Activated T-cell treated with anti-CD3 and anti-CD28 coated beads, Interleukin-2, amount 50 U/mL, for 72 hours (primary cell): ENCODE measurements at regions not wholly inside any gene's neighbourhood (a gene's known extent, or its start where the extent isn't known, plus 50 kb on each side); places are given as distances from the start of the nearest gene placed in this dataset.

Experiments
- ATAC-seq, 2 donors: fragments of 150-1000 bp; cut with Tn5 transposase; replicated peaks in 1 of 2; 2 replicates each; pipeline ENCODE4 v1.10.0; 2021; ENCODE audit warnings: moderate library complexity in 2 of 2, mild to moderate bottlenecking in 1 of 2
- DNase-seq, 2 donors: peaks; one replicate each; pipeline ENCODE4 v3.0.0; 2021 to 2022; ENCODE audit warnings: mixed read lengths in 1 of 2
- H3K27ac Mint-ChIP-seq: one replicate; pipeline ENCODE4 v1.8.0; 2022; ENCODE audit warnings: mild to moderate bottlenecking, moderate library complexity, mixed read lengths
- H3K27me3 Mint-ChIP-seq: one replicate; pipeline ENCODE4 v1.8.0; 2022; ENCODE audit warnings: low read depth, mixed read lengths
- H3K36me3 Mint-ChIP-seq, 2 donors: one replicate each; pipeline ENCODE4 v1.8.0; 2022; ENCODE audit warnings: mixed read lengths in 2 of 2, mild to moderate bottlenecking in 1 of 2; ENCODE audit not compliant: insufficient read depth in 2 of 2
- H3K4me1 Mint-ChIP-seq: one replicate; pipeline ENCODE4 v1.8.0; 2022; ENCODE audit warnings: low read depth, mixed read lengths
- H3K4me3 Mint-ChIP-seq, 2 donors: one replicate each; pipeline ENCODE4 v1.8.0; 2022; ENCODE audit warnings: mild to moderate bottlenecking in 2 of 2, mixed read lengths in 2 of 2, moderate library complexity in 2 of 2
- H3K9me3 Mint-ChIP-seq, 2 donors: one replicate each; pipeline ENCODE4 v1.8.0; 2022; ENCODE audit warnings: mixed read lengths in 2 of 2

DNA sequence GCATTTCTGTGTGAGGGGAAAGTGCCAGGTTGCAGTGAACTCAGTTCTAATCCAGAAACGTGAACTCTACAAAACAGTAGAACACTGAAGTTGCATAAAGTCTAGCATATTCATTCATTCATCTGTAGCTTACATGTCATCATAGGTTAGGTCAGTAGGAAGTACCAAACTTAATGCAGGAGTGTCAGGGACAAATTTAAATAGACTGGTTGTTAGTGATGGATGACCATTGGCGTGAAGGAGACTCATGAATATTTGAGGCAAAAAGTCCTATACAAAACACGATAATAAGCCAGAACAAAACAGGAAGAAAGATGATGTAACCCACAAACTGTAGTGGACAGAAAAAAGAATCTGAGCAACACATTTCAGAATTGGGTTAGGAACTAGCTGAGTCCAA is 592.8 kb upstream of the PCDH10 start:
- no peaks in the 10 kb centered on the region for H3K4me1 Mint-ChIP-seq
- no peaks in the 10 kb centered on the region for H3K36me3 Mint-ChIP-seq
- peaks cover 8 to 11% of the 10 kb centered on the region in 2 donors for H3K9me3 Mint-ChIP-seq
- H3K27me3 Mint-ChIP-seq: no peaks in the 10 kb centered on the region
- no peak overlapping the region for H3K4me3 Mint-ChIP-seq
- DNase-seq (no peak), ATAC-seq (no peak)
- no peak overlapping the region for H3K27ac Mint-ChIP-seq

DNA sequence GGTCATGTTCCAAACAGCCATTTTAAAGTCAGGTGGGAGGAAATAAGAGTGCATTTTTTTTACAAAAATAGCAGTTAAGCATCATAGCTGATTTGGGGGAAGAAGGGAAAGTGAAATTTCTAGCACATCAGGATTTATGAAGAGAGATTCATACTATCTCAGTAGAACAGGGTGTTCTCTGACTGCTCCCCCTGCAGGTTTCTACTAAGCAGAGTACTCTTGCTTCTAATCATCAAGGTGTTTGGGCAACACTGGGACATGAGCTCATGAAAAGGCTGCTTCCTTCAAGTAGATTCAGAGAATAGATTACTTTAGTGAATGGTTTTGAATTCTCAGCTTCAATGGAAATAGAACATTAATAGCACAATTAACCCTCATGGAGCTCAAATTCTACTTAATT is 591.4 kb upstream of the PCDH10 start:
- Mint-ChIP-seq H3K4me3 (no peak overlapping the region), H3K9me3 (peaks cover 8 to 11% of the 10 kb centered on the region in 2 donors), H3K27ac (no peak overlapping the region), H3K27me3 (no peaks in the 10 kb centered on the region), H3K36me3 (no peaks in the 10 kb centered on the region), H3K4me1 (no peaks in the 10 kb centered on the region)
- ATAC-seq: no peak
- DNase-seq: no peak

- no peaks in the 10 kb centered on the region for H3K36me3 Mint-ChIP-seq
- no peaks in the 10 kb centered on the region for H3K4me1 Mint-ChIP-seq
- ATAC-seq (no peak), DNase-seq (no peak)
- no peak overlapping the region for H3K4me3 Mint-ChIP-seq
- H3K9me3 Mint-ChIP-seq: peaks cover 1 to 5% of the 10 kb centered on the region in 2 donors
- no peak overlapping the region for H3K27ac Mint-ChIP-seq
- H3K27me3 Mint-ChIP-seq: no peaks in the 10 kb centered on the region
Observed at GRCh38 chr4:132564920-132565319, 584.2 kb upstream of the PCDH10 start.

DNA sequence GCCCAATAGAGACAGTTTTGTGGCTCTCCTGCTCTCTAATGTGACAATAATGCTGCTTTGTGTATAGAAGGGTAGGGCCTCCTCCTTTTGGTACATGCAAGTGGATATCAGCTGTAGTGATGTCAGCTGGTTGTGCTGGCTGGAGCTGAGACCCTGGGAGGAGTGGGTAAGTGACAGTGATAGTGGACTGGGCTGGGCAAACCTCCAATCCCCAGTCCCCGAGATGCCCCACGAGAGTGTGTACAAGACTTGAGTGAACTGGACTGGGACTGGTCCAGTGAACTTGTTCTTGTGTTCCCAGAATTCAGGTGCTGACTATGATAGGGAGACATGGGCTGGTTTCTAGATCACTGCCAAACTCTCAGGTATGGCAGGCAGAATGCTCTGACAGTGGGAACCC is 583.6 kb upstream of the PCDH10 start:
- H3K4me3 Mint-ChIP-seq: no peak overlapping the region
- H3K9me3 Mint-ChIP-seq: peaks cover 1 to 5% of the 10 kb centered on the region in 2 donors
- H3K27ac Mint-ChIP-seq: no peak overlapping the region
- H3K27me3 Mint-ChIP-seq: no peaks in the 10 kb centered on the region
- no peaks in the 10 kb centered on the region for H3K4me1 Mint-ChIP-seq
- no peaks in the 10 kb centered on the region for H3K36me3 Mint-ChIP-seq
- ATAC-seq (no peak), DNase-seq (no peak)

DNA sequence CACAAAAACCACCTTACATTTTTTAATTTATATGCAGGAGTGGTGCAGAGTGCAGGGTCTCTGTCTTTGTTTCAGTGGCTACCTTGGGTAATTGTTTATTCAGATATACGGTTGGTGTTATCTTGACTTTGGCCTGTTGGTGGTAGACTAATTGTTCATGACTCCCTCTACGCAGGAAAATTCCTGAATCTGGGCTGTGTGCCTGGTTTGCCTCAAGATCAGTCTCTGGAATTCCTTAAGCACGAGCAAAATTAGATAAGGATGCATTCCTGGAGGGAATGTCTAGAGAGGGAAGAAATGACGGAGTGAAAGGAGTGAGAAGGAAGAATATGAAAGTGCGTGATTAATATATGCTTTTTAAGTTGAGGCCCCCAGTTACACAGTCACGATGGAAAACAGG is 576.9 kb upstream of the PCDH10 start:
- H3K27ac Mint-ChIP-seq: no peak overlapping the region
- no peak for DNase-seq
- H3K36me3 Mint-ChIP-seq: no peaks in the 10 kb centered on the region
- no peak for ATAC-seq
- H3K27me3 Mint-ChIP-seq: no peaks in the 10 kb centered on the region
- no peak overlapping the region for H3K4me3 Mint-ChIP-seq
- no peaks in the 10 kb centered on the region for H3K4me1 Mint-ChIP-seq
- H3K9me3 Mint-ChIP-seq: peaks cover 5 to 6% of the 10 kb centered on the region in 2 donors

- H3K4me1 Mint-ChIP-seq: no peaks in the 10 kb centered on the region
- no peak for DNase-seq
- no peaks in the 10 kb centered on the region for H3K36me3 Mint-ChIP-seq
- H3K4me3 Mint-ChIP-seq: no peak overlapping the region
- no peak for ATAC-seq
- no peak overlapping the region for H3K27ac Mint-ChIP-seq
- peaks cover 0 to 5% of the 10 kb centered on the region in 2 donors for H3K9me3 Mint-ChIP-seq
- no peaks in the 10 kb centered on the region for H3K27me3 Mint-ChIP-seq
Observed at GRCh38 chr4:132587626-132588025, 561.5 kb upstream of the PCDH10 start.

GRCh38 chr4:132592340-132592739 is 556.8 kb upstream of the PCDH10 start:
- DNase-seq (no peak), ATAC-seq (no peak)
- H3K27me3 Mint-ChIP-seq: no peaks in the 10 kb centered on the region
- no peaks in the 10 kb centered on the region for H3K36me3 Mint-ChIP-seq
- no peak overlapping the region for H3K27ac Mint-ChIP-seq
- peaks cover 0 to 7% of the 10 kb centered on the region in 2 donors for H3K9me3 Mint-ChIP-seq
- H3K4me3 Mint-ChIP-seq: no peak overlapping the region
- no peaks in the 10 kb centered on the region for H3K4me1 Mint-ChIP-seq

DNA sequence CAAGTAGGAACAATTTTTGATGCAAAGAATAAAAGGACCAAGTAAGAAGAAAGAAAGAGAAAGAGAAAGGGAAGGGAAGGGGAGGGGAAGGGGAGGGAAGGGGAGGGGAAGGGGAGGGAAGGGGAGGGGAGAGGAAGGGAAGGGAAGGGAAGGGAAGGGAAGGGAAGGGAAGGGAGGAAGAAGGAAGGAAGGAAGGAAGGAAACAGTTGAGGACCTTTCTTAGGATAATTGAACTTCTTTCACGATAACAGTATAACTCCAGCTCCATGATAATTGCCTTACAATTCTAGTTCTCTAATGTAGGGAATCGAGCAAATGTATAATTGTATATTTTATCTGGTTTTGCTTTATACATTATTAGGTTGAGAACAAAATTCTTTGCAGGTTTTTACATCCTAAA is 556.2 kb upstream of the PCDH10 start:
- no peak for ATAC-seq
- Mint-ChIP-seq H3K36me3 (no peaks in the 10 kb centered on the region), H3K4me1 (no peaks in the 10 kb centered on the region), H3K27me3 (no peaks in the 10 kb centered on the region), H3K27ac (no peak overlapping the region), H3K4me3 (no peak overlapping the region), H3K9me3 (peaks cover 0 to 8% of the 10 kb centered on the region in 2 donors)
- DNase-seq: no peak

- ATAC-seq: no peak
- Mint-ChIP-seq H3K9me3 (peaks cover 4 to 12% of the 10 kb centered on the region in 2 donors), H3K27ac (no peak overlapping the region), H3K4me3 (no peak overlapping the region), H3K4me1 (no peaks in the 10 kb centered on the region), H3K27me3 (no peaks in the 10 kb centered on the region), H3K36me3 (no peaks in the 10 kb centered on the region)
- no peak for DNase-seq
Observed at GRCh38 chr4:132593717-132594400, 555.2 kb upstream of the PCDH10 start.

GRCh38 chr4:132596186-132596585 is 552.9 kb upstream of the PCDH10 start:
- Mint-ChIP-seq H3K27me3 (no peaks in the 10 kb centered on the region), H3K27ac (no peak overlapping the region), H3K9me3 (peaks cover 4 to 12% of the 10 kb centered on the region in 2 donors), H3K36me3 (no peaks in the 10 kb centered on the region), H3K4me1 (no peaks in the 10 kb centered on the region), H3K4me3 (no peak overlapping the region)
- DNase-seq (no peak), ATAC-seq (no peak)

DNA sequence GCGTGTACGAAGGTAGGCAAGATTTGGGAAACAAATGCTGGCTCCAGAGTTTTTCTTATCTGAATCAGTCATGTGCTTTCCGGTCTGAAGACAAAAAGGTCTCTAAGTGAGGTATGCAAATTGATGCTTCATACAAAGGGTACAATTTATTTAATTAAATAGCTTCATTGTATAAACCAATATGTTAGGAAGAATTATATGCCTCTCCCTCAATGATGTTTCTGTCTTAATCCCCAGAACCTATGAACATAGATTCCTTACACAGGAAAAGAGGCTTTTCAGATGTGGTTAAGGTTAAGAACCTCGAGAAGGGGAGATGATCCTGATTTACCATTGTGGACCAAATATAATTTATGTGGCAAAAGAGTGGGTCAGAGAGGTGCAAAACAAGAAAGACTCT is 543.5 kb upstream of the PCDH10 start:
- Mint-ChIP-seq H3K27me3 (no peaks in the 10 kb centered on the region), H3K4me1 (no peaks in the 10 kb centered on the region), H3K36me3 (no peaks in the 10 kb centered on the region), H3K4me3 (no peak overlapping the region), H3K9me3 (peaks cover 4% of the 10 kb centered on the region in 2 donors), H3K27ac (no peak overlapping the region)
- DNase-seq (no peak), ATAC-seq (no peak)

- DNase-seq: no peak
- no peaks in the 10 kb centered on the region for H3K27me3 Mint-ChIP-seq
- peaks cover 0 to 2% of the 10 kb centered on the region in 2 donors for H3K36me3 Mint-ChIP-seq
- no peak overlapping the region for H3K27ac Mint-ChIP-seq
- H3K4me3 Mint-ChIP-seq: no peak overlapping the region
- no peak for ATAC-seq
- H3K4me1 Mint-ChIP-seq: no peaks in the 10 kb centered on the region
- H3K9me3 Mint-ChIP-seq: peaks cover 5 to 6% of the 10 kb centered on the region in 2 donors
Observed at GRCh38 chr4:132614682-132615081, 534.4 kb upstream of the PCDH10 start.

DNA sequence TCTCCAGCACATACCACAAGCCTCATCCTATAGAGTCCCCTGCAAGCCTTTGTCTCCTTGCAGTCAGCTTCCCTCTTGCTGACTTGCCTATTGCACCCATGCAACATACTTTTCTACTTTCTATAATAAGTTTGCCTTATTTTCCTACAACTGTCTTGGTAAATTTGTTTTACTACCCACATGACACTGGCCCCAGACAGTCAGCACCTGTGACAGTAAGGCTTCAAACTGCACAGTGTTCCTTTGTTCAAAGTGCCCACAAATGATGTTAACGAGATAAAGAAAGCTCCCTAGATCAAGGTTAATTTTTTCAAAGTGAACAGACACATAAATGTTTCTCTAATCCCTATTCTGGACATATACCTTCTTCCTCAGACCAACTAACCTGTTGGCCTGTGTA is 529.1 kb upstream of the PCDH10 start:
- Mint-ChIP-seq H3K9me3 (peaks cover 5 to 8% of the 10 kb centered on the region in 2 donors), H3K4me3 (no peak overlapping the region), H3K4me1 (no peaks in the 10 kb centered on the region), H3K36me3 (peaks cover 0 to 2% of the 10 kb centered on the region in 2 donors), H3K27ac (no peak overlapping the region), H3K27me3 (no peaks in the 10 kb centered on the region)
- ATAC-seq: no peak
- no peak for DNase-seq
